ENCODE measurements at regions not wholly inside any gene's neighbourhood (a gene's known extent, or its start where the extent isn't known, plus 50 kb on each side); places are given as distances from the start of the nearest gene placed in this dataset.

DNA sequence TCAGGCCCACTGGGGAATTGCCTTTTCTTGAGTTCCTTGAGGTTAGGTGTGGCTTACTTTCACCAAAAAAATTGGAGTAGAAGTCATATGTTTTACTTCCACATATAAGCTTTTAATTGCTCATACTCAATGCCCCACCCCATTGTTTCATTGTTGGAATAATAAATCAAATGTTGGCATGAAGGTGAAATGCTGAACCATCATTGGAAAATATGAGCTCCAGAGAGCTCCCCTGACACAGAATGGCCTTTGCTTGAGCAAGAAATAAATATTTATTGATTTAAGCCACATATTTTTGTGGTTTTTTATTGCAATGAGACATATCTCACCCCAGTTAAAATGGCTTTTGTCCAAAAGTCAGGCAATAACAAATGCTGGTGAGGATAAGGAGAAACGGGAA lies 167.3 kb upstream of the SRD5A2 start:
- TF ChIP-seq, protein P1, sequence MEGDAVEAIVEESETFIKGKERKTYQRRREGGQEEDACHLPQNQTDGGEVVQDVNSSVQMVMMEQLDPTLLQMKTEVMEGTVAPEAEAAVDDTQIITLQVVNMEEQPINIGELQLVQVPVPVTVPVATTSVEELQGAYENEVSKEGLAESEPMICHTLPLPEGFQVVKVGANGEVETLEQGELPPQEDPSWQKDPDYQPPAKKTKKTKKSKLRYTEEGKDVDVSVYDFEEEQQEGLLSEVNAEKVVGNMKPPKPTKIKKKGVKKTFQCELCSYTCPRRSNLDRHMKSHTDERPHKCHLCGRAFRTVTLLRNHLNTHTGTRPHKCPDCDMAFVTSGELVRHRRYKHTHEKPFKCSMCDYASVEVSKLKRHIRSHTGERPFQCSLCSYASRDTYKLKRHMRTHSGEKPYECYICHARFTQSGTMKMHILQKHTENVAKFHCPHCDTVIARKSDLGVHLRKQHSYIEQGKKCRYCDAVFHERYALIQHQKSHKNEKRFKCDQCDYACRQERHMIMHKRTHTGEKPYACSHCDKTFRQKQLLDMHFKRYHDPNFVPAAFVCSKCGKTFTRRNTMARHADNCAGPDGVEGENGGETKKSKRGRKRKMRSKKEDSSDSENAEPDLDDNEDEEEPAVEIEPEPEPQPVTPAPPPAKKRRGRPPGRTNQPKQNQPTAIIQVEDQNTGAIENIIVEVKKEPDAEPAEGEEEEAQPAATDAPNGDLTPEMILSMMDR (IDR thresholded peaks at IDR 0.05): no peak
- TF ChIP-seq POLR2AphosphoS5 (IDR thresholded peaks at IDR 0.05): no peak
